Thyroid gland (tissue), 4 donors: ENCODE measurements at regions not wholly inside any gene's neighbourhood (a gene's known extent, or its start where the extent isn't known, plus 50 kb on each side); places are given as distances from the start of the nearest gene placed in this dataset.

Experiments used
- DNase-seq, 2 donors: peaks; one replicate each; pipeline ENCODE4 v3.0.0-alpha.2; 2019
- H3K27ac ChIP-seq, 3 donors: fragments of 200-600 bp; sonication (generic); 1 replicate in 2 of 3; 2 replicates in 1 of 3; pipeline ENCODE4 v1.5.1; 2016 to 2019; ENCODE audit warnings: mild to moderate bottlenecking in 1 of 3, moderate library complexity in 1 of 3
- H3K27me3 ChIP-seq: fragments of 200-600 bp; sonication (generic); one replicate; pipeline ENCODE4 v1.5.1; 2019
- H3K36me3 ChIP-seq, 2 donors: fragments of 200-600 bp; sonication (generic); one replicate each; pipeline ENCODE4 v1.5.1; 2016 to 2019
- H3K4me1 ChIP-seq, 2 donors: fragments of 200-600 bp; sonication (generic); one replicate each; pipeline ENCODE4 v1.5.1; 2017 to 2019
- H3K4me3 ChIP-seq, 3 donors: fragments of 200-600 bp; sonication (generic); replicated peaks in 1 of 3; 1 replicate in 2 of 3; 2 replicates in 1 of 3; pipeline ENCODE4 v1.5.1; 2016; ENCODE audit warnings: mild to moderate bottlenecking in 1 of 3
- H3K9me3 ChIP-seq: fragments of 200-600 bp; sonication (generic); one replicate; pipeline ENCODE4 v1.5.1; 2017
- POLR2A ChIP-seq, 2 donors: fragments of 450-650 bp; IDR thresholded peaks; one replicate each; pipeline ENCODE4 v1.6.1; 2017; ENCODE audit warnings: antibody characterized with exemption in 2 of 2, mild to moderate bottlenecking in 2 of 2, moderate library complexity in 1 of 2
- WGBS, 2 donors: methylation state at CpG; one replicate each; pipeline ENCODE4 v1.1.5; 2017; 5-methylcytosine and 5-hydroxymethylcytosine counted together
- intact Hi-C: fragments of 100-400 bp; cut with DNase I; formaldehyde crosslinking; loops from one replicate; pipeline ENCODE4 v1.15.1; 2023
- TF ChIP-seq, protein P1 (sequence below), 6 experiments: fragments of 200-600 bp in 3 of 6; fragments of 450-650 bp in 3 of 6; sonication (generic) in 3 of 6; IDR thresholded peaks; one replicate each; pipeline ENCODE4 v1.5.1; 2016 to 2019; ENCODE audit warnings: antibody characterized with exemption in 6 of 6, mild to moderate bottlenecking in 2 of 6, inconsistent platforms in 1 of 6, moderate library complexity in 1 of 6

DNA sequence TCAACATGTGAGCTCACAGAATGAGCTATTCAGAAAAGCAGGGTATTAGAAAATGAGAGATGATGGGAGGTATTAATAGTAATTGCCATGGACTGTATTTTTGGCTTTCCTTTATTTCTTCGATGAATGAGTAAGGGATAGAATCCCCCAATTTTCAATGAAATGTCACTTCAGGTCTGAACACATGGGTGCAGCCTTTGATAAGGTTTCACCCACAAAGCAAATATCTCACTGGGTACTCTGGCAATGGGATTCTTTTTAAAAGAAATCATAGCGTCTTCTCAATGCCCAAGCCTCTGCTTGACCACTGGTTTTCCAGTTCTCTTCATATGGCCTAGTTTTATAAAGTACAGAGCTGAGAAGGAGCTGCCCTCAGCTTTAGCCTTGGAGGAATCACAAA is 610.5 kb upstream of the FANCL start:
- TF ChIP-seq, protein P1, sequence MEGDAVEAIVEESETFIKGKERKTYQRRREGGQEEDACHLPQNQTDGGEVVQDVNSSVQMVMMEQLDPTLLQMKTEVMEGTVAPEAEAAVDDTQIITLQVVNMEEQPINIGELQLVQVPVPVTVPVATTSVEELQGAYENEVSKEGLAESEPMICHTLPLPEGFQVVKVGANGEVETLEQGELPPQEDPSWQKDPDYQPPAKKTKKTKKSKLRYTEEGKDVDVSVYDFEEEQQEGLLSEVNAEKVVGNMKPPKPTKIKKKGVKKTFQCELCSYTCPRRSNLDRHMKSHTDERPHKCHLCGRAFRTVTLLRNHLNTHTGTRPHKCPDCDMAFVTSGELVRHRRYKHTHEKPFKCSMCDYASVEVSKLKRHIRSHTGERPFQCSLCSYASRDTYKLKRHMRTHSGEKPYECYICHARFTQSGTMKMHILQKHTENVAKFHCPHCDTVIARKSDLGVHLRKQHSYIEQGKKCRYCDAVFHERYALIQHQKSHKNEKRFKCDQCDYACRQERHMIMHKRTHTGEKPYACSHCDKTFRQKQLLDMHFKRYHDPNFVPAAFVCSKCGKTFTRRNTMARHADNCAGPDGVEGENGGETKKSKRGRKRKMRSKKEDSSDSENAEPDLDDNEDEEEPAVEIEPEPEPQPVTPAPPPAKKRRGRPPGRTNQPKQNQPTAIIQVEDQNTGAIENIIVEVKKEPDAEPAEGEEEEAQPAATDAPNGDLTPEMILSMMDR (IDR thresholded peaks at IDR 0.05): no peak
- no peak for TF ChIP-seq POLR2A (IDR thresholded peaks at IDR 0.05)
- no peak overlapping the region for H3K27ac ChIP-seq
- H3K9me3 ChIP-seq: no peaks in the 10 kb centered on the region
- no peaks in the 10 kb centered on the region for H3K36me3 ChIP-seq
- WGBS, 2 donors: 81 to 95% methylated on average over 2 of the region's 2 CpGs
- H3K4me3 ChIP-seq: no peak overlapping the region
- H3K27me3 ChIP-seq: no peaks in the 10 kb centered on the region
- intact Hi-C loops: no loop called here
- no peak for DNase-seq
- H3K4me1 ChIP-seq: no peaks in the 10 kb centered on the region

DNA sequence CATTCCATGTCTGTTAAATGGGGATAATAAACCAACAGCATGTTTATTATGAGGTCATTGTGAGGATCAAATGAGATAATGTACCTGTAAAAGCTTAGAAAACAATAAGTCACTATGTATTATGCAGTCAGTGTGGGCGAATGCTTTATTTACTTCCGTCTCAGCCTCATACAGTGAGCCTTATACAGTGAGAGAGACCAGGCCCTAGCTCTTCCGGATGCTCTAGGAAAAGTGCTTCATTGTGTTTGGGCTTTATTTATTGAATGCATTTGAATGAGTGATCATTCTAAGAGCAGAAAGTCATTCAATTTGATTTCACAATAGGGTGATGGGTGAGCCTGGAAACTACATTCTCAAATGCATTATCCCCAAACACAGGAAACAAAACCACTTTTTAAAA is 603.9 kb upstream of the FANCL start:
- peaks cover 0 to 8% of the 10 kb centered on the region in 2 donors for H3K4me1 ChIP-seq
- WGBS, 2 donors: 74 to 86% methylated on average over 3 of the region's 3 CpGs
- TF ChIP-seq, protein P1 (IDR thresholded peaks at IDR 0.05): no peak
- no peak for TF ChIP-seq POLR2A (IDR thresholded peaks at IDR 0.05)
- no peak overlapping the region for H3K4me3 ChIP-seq
- intact Hi-C loops: no loop called here
- H3K36me3 ChIP-seq: no peaks in the 10 kb centered on the region
- DNase-seq: no peak
- no peaks in the 10 kb centered on the region for H3K27me3 ChIP-seq
- H3K27ac ChIP-seq: no peak overlapping the region
- no peaks in the 10 kb centered on the region for H3K9me3 ChIP-seq

DNA sequence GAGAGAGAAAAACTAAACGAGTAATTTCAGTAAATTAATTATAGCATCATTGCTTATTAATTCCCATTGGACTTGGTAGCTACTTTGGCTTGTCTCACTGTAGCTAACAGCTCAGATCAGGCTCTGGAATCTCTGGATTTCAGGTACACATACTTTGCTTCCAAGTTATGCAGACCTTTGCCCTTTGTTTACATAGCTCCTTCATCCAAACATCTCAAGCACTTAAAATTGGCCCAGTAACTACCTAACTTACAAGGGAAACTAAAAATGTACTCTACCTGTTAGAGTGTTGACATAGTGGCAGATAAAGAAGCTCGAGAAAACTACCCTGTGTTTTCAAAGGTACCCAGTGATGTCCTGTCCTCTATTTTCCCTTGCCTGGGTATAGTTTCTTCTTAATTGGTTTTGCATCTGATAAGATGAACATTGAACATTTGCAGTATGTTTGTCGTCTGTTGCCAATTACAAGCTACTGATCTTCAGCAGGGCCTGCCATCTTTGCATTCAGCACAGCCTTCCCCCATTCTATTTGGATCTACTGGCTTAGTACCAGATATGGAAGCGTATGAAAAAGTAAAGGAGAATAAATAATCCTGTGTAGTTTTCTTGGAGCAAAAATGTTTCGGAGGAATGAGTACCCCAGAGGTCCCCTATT is 601.5 kb upstream of the FANCL start:
- 51 to 54% methylated on average over 5 of the region's 5 CpGs for WGBS, 2 donors
- Histone ChIP-seq H3K9me3 (no peaks in the 10 kb centered on the region), H3K27ac (peak overlapping the region in 1 of 3 donors; percentile 23), H3K4me1 (peaks cover 0 to 8% of the 10 kb centered on the region in 2 donors), H3K4me3 (no peak overlapping the region), H3K27me3 (no peaks in the 10 kb centered on the region), H3K36me3 (no peaks in the 10 kb centered on the region)
- no peak for DNase-seq
- no peak for TF ChIP-seq POLR2A (IDR thresholded peaks at IDR 0.05)
- TF ChIP-seq, protein P1 (IDR thresholded peaks at IDR 0.05): no peak
- intact Hi-C loops: no loop called here

DNA sequence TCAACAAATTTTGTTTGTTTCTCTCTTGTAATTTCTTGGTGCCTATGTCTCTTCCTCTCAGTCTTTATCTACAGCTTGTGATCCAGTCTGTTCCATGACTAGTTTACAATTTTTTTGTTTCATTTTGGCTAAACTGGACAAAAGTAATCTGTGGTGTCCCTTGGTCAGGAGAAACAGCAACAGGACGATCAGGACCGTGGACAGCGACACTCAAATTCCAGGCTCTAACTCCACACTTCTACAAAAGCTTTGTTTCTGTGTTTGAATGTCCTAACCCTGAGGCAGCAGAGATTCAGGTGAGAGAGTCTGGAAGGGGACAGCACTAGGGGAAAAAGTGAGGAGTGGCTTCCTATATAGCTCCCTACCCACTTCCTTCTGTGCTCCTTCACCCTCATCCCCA is 593.3 kb upstream of the FANCL start:
- Histone ChIP-seq H3K9me3 (no peaks in the 10 kb centered on the region), H3K4me3 (no peak overlapping the region), H3K27ac (no peak overlapping the region), H3K27me3 (no peaks in the 10 kb centered on the region), H3K4me1 (no peaks in the 10 kb centered on the region), H3K36me3 (no peaks in the 10 kb centered on the region)
- TF ChIP-seq, protein P1 (IDR thresholded peaks at IDR 0.05): no peak
- TF ChIP-seq POLR2A (IDR thresholded peaks at IDR 0.05): no peak
- intact Hi-C loops: no loop called here
- DNase-seq: peak in 1 of 2 donors; percentile 54
- WGBS, 2 donors: 8 to 9% methylated on average over 3 of the region's 3 CpGs

DNA sequence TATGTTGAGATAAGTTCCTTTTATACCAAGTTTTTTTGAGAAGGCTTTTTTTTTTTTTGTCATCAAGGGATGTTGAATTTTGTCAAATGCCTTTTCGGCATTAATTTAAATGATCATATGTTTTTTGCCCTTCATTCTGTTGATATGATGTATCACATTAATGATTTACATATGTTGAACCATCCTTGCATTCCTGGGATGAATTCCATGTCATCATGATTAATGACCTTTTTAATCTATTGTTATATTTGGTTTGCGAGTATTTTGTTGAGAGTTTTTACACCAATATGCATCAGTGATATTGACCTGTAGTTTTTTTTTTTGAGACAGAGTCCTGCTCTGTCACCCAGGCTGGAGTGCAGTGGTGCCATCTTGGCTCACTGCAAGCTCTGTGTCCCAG is 585.7 kb upstream of the FANCL start:
- TF ChIP-seq, protein P1 (IDR thresholded peaks at IDR 0.05): no peak
- no peak for TF ChIP-seq POLR2A (IDR thresholded peaks at IDR 0.05)
- Histone ChIP-seq H3K27me3 (no peaks in the 10 kb centered on the region), H3K36me3 (no peaks in the 10 kb centered on the region), H3K27ac (no peak overlapping the region), H3K4me1 (no peaks in the 10 kb centered on the region), H3K4me3 (no peak overlapping the region), H3K9me3 (no peaks in the 10 kb centered on the region)
- intact Hi-C loops: no loop called here
- 90 to 94% methylated on average over 2 of the region's 2 CpGs for WGBS, 2 donors
- no peak for DNase-seq
